Stimulated activated CD8-positive, alpha-beta memory T cell treated with anti-CD3 and anti-CD28 coated beads, Interleukin-2, amount 100 ng/mL, for 1 hour (primary cell): ENCODE measurements at regions not wholly inside any gene's neighbourhood (a gene's known extent, or its start where the extent isn't known, plus 50 kb on each side); places are given as distances from the start of the nearest gene placed in this dataset.
"Not testable (repeated sequence)": the region's sequence is repeated elsewhere in the genome, so short reads cannot be mapped to it uniquely, and the experiment has no call there.

Experiments
- DNase-seq, 2 donors: peaks; one replicate each; pipeline ENCODE4 v3.0.0-alpha.2; 2020; ENCODE audit warnings: low read depth in 2 of 2

- no peak for DNase-seq
These were observed 59.8 kb upstream of the C5orf63 start for GRCh38 chr5:127133071-127133470.

GRCh38 chr5:127136908-127137307 is 63.6 kb upstream of the C5orf63 start:
- DNase-seq = no peak

- no peak for DNase-seq
These were observed 70.4 kb upstream of the C5orf63 start for GRCh38 chr5:127143722-127144121.

GRCh38 chr5:127153031-127153430 is 79.7 kb upstream of the C5orf63 start:
- DNase-seq = no peak

GRCh38 chr5:127153521-127153920 is 80.2 kb upstream of the C5orf63 start:
- no peak for DNase-seq

GRCh38 chr5:127163750-127164149 is 90.4 kb upstream of the C5orf63 start:
- no peak for DNase-seq

- DNase-seq = no peak
These were observed 97.8 kb upstream of the C5orf63 start for GRCh38 chr5:127170918-127171600.

GRCh38 chr5:127176769-127177168 is 103.5 kb upstream of the C5orf63 start:
- DNase-seq = no peak

GRCh38 chr5:127182631-127183030 is 108.0 kb upstream of the MEGF10 start:
- not testable (repeated sequence) for DNase-seq

- DNase-seq = no peak
These were observed 107.3 kb upstream of the MEGF10 start for GRCh38 chr5:127183332-127183731.

- no peak for DNase-seq
These were observed 105.7 kb upstream of the MEGF10 start for GRCh38 chr5:127184851-127185250.

GRCh38 chr5:127186657-127187056 is 103.9 kb upstream of the MEGF10 start:
- DNase-seq = no peak

GRCh38 chr5:127187706-127188105 is 102.9 kb upstream of the MEGF10 start:
- DNase-seq = no peak

- no peak for DNase-seq
These were observed 98.4 kb upstream of the MEGF10 start for GRCh38 chr5:127192150-127192549.

- no peak for DNase-seq
These were observed 97.7 kb upstream of the MEGF10 start for GRCh38 chr5:127192836-127193338.

- no peak for DNase-seq
These were observed 94.6 kb upstream of the MEGF10 start for GRCh38 chr5:127196042-127196441.

GRCh38 chr5:127197402-127198167 is 93.0 kb upstream of the MEGF10 start:
- not testable (repeated sequence) for DNase-seq

GRCh38 chr5:127202738-127203137 is 87.9 kb upstream of the MEGF10 start:
- not testable (repeated sequence) for DNase-seq

- DNase-seq = no peak
These were observed 86.8 kb upstream of the MEGF10 start for GRCh38 chr5:127203818-127204217.

GRCh38 chr5:127205147-127205546 is 85.4 kb upstream of the MEGF10 start:
- DNase-seq = no peak

- no peak for DNase-seq
These were observed 84.1 kb upstream of the MEGF10 start for GRCh38 chr5:127206320-127207113.

GRCh38 chr5:127210042-127210441 is 80.6 kb upstream of the MEGF10 start:
- DNase-seq = no peak
